ENCODE measurements at regions not wholly inside any gene's neighbourhood (a gene's known extent, or its start where the extent isn't known, plus 50 kb on each side); places are given as distances from the start of the nearest gene placed in this dataset.

- TF ChIP-seq EZH2 (IDR thresholded peaks at IDR 0.05; ENCODE audit: insufficient read depth, poor library complexity, severe bottlenecking) (no peak), EZH2phosphoT487 (IDR thresholded peaks at IDR 0.05; ENCODE audit: insufficient read depth, low read depth) (no peak)
Observed at GRCh38 chr3:156038869-156039268, 81.5 kb upstream of the KCNAB1 start.

All from GM23248 (cell line).